VCaP (cell line): ENCODE measurements at regions not wholly inside any gene's neighbourhood (a gene's known extent, or its start where the extent isn't known, plus 50 kb on each side); places are given as distances from the start of the nearest gene placed in this dataset.

Source experiments
- H3K27ac ChIP-seq: fragments of 450-650 bp; 2 replicates; pipeline ENCODE4 v1.5.1; 2017
- TF ChIP-seq, protein P1 (sequence below): fragments of 450-650 bp; conservative IDR thresholded peaks from 2 replicates; pipeline ENCODE4 v1.5.1; 2017; ENCODE audit warnings: mild to moderate bottlenecking, moderate library complexity

- TF ChIP-seq, protein P1, sequence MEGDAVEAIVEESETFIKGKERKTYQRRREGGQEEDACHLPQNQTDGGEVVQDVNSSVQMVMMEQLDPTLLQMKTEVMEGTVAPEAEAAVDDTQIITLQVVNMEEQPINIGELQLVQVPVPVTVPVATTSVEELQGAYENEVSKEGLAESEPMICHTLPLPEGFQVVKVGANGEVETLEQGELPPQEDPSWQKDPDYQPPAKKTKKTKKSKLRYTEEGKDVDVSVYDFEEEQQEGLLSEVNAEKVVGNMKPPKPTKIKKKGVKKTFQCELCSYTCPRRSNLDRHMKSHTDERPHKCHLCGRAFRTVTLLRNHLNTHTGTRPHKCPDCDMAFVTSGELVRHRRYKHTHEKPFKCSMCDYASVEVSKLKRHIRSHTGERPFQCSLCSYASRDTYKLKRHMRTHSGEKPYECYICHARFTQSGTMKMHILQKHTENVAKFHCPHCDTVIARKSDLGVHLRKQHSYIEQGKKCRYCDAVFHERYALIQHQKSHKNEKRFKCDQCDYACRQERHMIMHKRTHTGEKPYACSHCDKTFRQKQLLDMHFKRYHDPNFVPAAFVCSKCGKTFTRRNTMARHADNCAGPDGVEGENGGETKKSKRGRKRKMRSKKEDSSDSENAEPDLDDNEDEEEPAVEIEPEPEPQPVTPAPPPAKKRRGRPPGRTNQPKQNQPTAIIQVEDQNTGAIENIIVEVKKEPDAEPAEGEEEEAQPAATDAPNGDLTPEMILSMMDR: no peak
- H3K27ac ChIP-seq: no peak overlapping the region
These were observed 284.0 kb downstream of the ZIC4 start for GRCh38 chr3:147122350-147122749.

- no peak overlapping the region for H3K27ac ChIP-seq
- TF ChIP-seq, protein P1: peak; percentile 71
These were observed 286.4 kb downstream of the ZIC4 start for GRCh38 chr3:147119989-147120388.

GRCh38 chr3:147119346-147119745 lies 287.0 kb downstream of the ZIC4 start:
- TF ChIP-seq, protein P1: no peak
- H3K27ac ChIP-seq: no peak overlapping the region

GRCh38 chr3:147118611-147119010 lies 287.7 kb downstream of the ZIC4 start:
- no peak overlapping the region for H3K27ac ChIP-seq
- TF ChIP-seq, protein P1: no peak

GRCh38 chr3:147117631-147118030 lies 288.7 kb downstream of the ZIC4 start:
- no peak overlapping the region for H3K27ac ChIP-seq
- TF ChIP-seq, protein P1: no peak

DNA sequence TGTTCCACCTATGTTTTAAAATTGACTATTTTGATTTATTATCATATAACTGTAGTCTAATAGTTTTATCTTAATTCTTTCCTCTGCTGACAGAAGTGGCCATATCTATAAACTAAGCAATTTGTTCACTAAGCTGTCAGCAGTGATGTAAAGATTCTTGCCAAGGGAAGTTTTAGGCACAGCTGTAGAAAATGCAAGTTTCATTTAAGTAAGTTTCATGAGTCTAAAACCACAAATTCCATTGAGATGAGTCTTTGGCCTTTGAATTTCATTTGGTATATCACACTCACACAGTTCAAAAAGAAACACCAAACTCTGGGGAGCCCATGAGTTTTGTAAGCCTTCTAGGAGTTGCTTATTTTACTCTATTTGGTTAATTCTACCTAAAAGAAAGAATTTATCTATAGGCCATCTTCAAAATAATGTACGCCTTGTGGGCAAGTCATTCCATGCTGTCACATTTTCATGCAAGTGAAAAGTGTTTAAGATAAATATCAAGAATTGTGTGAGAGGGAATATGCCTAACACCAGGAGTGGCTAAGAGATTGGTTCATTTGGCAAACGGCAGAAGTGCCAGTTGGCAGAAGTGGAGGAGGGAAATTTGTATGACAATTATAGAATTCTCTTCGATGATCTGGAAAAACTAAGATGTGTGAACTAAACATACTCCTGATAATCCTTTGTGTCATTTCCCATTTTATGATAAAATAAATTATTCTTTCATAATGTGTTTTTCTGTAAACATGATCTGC lies 292.9 kb downstream of the ZIC4 start:
- H3K27ac ChIP-seq: no peak overlapping the region
- TF ChIP-seq, protein P1: no peak

GRCh38 chr3:147099076-147099475 lies 307.3 kb downstream of the ZIC4 start:
- no peak overlapping the region for H3K27ac ChIP-seq
- TF ChIP-seq, protein P1: no peak
